ENCODE measurements at regions not wholly inside any gene's neighbourhood (a gene's known extent, or its start where the extent isn't known, plus 50 kb on each side); places are given as distances from the start of the nearest gene placed in this dataset.

DNA sequence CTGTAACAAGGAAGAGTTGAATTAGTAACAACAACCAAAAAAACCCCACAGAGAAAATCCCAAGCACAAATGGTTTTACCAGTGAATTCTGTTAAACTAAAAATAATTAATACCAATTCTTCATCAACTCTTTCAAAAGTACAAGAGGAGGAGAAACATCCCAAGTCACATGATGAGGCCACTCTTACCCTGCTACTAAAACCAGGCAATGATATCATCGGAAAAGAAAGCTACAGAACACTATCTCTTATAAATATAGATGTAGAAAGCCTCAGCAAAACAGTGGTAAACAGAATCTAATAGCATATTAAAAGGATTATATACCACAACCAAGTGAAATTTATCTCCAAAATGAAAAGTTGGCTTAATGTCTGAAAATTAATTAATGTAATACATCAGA, 168.1 kb upstream of the SLCO3A1 start:
- TF ChIP-seq EZH2 (IDR thresholded peaks at IDR 0.05; ENCODE audit: borderline replicate concordance, low read length) = no peak
- TF ChIP-seq, protein P1, sequence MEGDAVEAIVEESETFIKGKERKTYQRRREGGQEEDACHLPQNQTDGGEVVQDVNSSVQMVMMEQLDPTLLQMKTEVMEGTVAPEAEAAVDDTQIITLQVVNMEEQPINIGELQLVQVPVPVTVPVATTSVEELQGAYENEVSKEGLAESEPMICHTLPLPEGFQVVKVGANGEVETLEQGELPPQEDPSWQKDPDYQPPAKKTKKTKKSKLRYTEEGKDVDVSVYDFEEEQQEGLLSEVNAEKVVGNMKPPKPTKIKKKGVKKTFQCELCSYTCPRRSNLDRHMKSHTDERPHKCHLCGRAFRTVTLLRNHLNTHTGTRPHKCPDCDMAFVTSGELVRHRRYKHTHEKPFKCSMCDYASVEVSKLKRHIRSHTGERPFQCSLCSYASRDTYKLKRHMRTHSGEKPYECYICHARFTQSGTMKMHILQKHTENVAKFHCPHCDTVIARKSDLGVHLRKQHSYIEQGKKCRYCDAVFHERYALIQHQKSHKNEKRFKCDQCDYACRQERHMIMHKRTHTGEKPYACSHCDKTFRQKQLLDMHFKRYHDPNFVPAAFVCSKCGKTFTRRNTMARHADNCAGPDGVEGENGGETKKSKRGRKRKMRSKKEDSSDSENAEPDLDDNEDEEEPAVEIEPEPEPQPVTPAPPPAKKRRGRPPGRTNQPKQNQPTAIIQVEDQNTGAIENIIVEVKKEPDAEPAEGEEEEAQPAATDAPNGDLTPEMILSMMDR (IDR thresholded peaks at IDR 0.05; ENCODE audit: low read length) = no peak
